GF-D8 (cell line): ENCODE measurements at regions not wholly inside any gene's neighbourhood (a gene's known extent, or its start where the extent isn't known, plus 50 kb on each side); places are given as distances from the start of the nearest gene placed in this dataset.

Source experiments
- DNase-seq: peaks from one replicate; lab custom pipeline; 2025; lab: John Stamatoyannopoulos, UW

- DNase-seq: peak; percentile 42
These were observed 60.1 kb upstream of the NUDT7 start for GRCh38 chr16:77662246-77662645.

- DNase-seq: no peak
These were observed 58.6 kb upstream of the NUDT7 start for GRCh38 chr16:77663711-77664110.

GRCh38 chr16:77666771-77667170, 55.5 kb upstream of the NUDT7 start:
- no peak for DNase-seq

DNA sequence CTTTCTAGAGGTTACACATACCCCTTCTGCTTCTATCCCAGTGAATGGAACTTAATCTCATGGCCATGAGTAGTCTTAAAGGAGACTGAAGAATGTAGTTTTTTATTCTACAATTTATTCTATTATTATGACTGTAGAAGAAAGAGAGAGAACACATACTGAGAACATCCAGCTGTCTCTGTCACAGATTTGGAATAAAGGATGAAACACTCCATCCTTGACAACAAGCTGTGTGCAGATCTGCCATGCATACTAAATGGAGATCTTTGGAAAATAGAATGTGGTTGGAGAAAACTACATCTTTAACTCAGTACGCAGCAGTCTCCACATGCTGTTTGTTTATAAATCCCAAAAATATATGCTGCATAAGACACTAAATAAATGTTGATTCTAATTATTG, 54.1 kb upstream of the NUDT7 start:
- DNase-seq: no peak

DNA sequence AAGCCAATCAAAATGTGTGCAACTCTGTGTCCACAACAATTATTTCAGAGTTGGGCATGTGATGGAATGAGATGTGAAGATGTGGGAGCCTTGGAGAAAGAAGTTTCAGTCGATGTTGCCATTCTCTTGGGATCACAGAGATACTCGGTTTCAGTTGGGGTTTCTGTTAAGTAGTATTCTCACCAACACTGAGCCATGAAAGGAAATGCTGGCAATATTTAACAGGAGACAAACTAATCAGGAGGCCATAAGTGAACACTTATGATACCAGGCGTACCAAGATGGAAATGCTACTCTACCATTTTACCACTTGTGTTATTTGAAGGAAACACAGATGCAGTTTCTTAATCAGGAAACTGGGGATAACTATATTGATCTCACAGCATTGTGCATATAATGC, 53.3 kb upstream of the NUDT7 start:
- no peak for DNase-seq
